Fibroblast of mammary gland (primary cell): ENCODE measurements at regions not wholly inside any gene's neighbourhood (a gene's known extent, or its start where the extent isn't known, plus 50 kb on each side); places are given as distances from the start of the nearest gene placed in this dataset.

ENCODE experiments used
- DNase-seq: peaks from one replicate; pipeline ENCODE4 v3.0.0-alpha.2; 2010; ENCODE audit warnings: low read depth
- H3K4me3 ChIP-seq: 2 replicates; pipeline ENCODE4 v1.5.1; 2011; ENCODE audit warnings: low read depth, mild to moderate bottlenecking, low read length, moderate library complexity; ENCODE audit not compliant: control insufficient read depth
- CTCF ChIP-seq: conservative IDR thresholded peaks from 2 replicates; pipeline ENCODE4 v1.5.1; 2011; ENCODE audit warnings: low read depth, low read length, inconsistent platforms; ENCODE audit not compliant: control insufficient read depth, insufficient read depth

- no peak for DNase-seq
Observed at GRCh38 chr10:117920956-117921355, 125.8 kb downstream of the RAB11FIP2 start.

GRCh38 chr10:117921421-117921820 lies 125.3 kb downstream of the RAB11FIP2 start:
- no peak for DNase-seq
- no peak for TF ChIP-seq CTCF
- H3K4me3 ChIP-seq, result no peak overlapping the region

More at GRCh38 chr10:117920956-117921355, 125.8 kb downstream of the RAB11FIP2 start:
- no peak overlapping the region for H3K4me3 ChIP-seq
- TF ChIP-seq CTCF, result no peak

GRCh38 chr10:117924820-117925219 lies 121.9 kb downstream of the RAB11FIP2 start:
- TF ChIP-seq CTCF, result no peak
- no peak for DNase-seq
- no peak overlapping the region for H3K4me3 ChIP-seq

- TF ChIP-seq CTCF, result no peak
- DNase-seq, result no peak
- no peak overlapping the region for H3K4me3 ChIP-seq
Observed at GRCh38 chr10:117925369-117925768, 121.4 kb downstream of the RAB11FIP2 start.

- TF ChIP-seq CTCF, result no peak
- DNase-seq, result peak; percentile 13
- no peak overlapping the region for H3K4me3 ChIP-seq
Observed at GRCh38 chr10:117926491-117926890, 120.2 kb downstream of the RAB11FIP2 start.

GRCh38 chr10:117927332-117927731 lies 119.4 kb downstream of the RAB11FIP2 start:
- DNase-seq, result no peak
- H3K4me3 ChIP-seq, result no peak overlapping the region
- TF ChIP-seq CTCF, result no peak

GRCh38 chr10:117927871-117928270 lies 118.9 kb downstream of the RAB11FIP2 start:
- no peak for TF ChIP-seq CTCF
- no peak for DNase-seq

More at GRCh38 chr10:117927871-117928270, 118.9 kb downstream of the RAB11FIP2 start:
- no peak overlapping the region for H3K4me3 ChIP-seq
